Astrocyte (in vitro differentiated cells and primary cell): ENCODE measurements at regions not wholly inside any gene's neighbourhood (a gene's known extent, or its start where the extent isn't known, plus 50 kb on each side); places are given as distances from the start of the nearest gene placed in this dataset.

Experiments used
- EZH2 ChIP-seq: IDR thresholded peaks from 2 replicates; pipeline ENCODE4 v1.6.1; 2012; ENCODE audit warnings: mild to moderate bottlenecking, low read length, inconsistent platforms; ENCODE audit not compliant: insufficient read depth
- TF ChIP-seq, protein P1 (sequence below): IDR thresholded peaks from 2 replicates; pipeline ENCODE4 v1.5.1; 2011; ENCODE audit warnings: low read depth, mild to moderate bottlenecking, inconsistent platforms, low read length, moderate library complexity; ENCODE audit not compliant: insufficient read depth

DNA sequence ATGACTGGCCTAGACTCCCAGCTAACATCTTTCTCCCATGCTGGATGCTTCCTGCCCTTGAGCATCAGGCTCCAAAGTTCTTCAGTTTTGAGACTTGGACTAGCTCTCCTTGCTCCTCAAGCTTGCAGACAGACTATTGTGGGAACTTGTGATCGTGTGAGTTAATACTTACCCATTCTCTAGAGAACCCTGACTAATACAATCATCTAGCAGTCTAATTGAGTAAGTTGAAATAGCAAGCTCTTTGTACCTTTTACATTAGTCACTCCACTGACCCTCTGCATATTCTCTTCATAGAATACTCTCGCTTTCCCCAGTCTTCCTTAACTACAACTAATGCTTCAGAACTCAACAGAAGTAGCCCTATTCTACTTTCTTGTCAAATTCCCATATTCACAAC, 434.6 kb upstream of the NXPH2 start:
- TF ChIP-seq, protein P1, sequence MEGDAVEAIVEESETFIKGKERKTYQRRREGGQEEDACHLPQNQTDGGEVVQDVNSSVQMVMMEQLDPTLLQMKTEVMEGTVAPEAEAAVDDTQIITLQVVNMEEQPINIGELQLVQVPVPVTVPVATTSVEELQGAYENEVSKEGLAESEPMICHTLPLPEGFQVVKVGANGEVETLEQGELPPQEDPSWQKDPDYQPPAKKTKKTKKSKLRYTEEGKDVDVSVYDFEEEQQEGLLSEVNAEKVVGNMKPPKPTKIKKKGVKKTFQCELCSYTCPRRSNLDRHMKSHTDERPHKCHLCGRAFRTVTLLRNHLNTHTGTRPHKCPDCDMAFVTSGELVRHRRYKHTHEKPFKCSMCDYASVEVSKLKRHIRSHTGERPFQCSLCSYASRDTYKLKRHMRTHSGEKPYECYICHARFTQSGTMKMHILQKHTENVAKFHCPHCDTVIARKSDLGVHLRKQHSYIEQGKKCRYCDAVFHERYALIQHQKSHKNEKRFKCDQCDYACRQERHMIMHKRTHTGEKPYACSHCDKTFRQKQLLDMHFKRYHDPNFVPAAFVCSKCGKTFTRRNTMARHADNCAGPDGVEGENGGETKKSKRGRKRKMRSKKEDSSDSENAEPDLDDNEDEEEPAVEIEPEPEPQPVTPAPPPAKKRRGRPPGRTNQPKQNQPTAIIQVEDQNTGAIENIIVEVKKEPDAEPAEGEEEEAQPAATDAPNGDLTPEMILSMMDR = no peak
- TF ChIP-seq EZH2 = no peak
